H9 (cell line): ENCODE measurements at regions not wholly inside any gene's neighbourhood (a gene's known extent, or its start where the extent isn't known, plus 50 kb on each side); places are given as distances from the start of the nearest gene placed in this dataset.

Experiments used
- DNase-seq: peaks from one replicate; pipeline ENCODE4 v3.0.0-alpha.2; 2017
- H2AFZ ChIP-seq: one replicate; pipeline ENCODE4 v1.6.1; 2013; ENCODE audit warnings: mild to moderate bottlenecking, low read length, control low read depth, moderate library complexity
- H2AK5ac ChIP-seq: 2 replicates; pipeline ENCODE4 v1.6.1; 2013; ENCODE audit warnings: low read length, control low read depth, mixed read lengths; ENCODE audit not compliant: insufficient read length
- H2BK120ac ChIP-seq: one replicate; pipeline ENCODE4 v1.6.1; 2013; ENCODE audit warnings: low read depth, mild to moderate bottlenecking, low read length, control low read depth, inconsistent platforms; ENCODE audit not compliant: poor library complexity, severe bottlenecking
- H2BK12ac ChIP-seq: 2 replicates; pipeline ENCODE4 v1.6.1; 2013; ENCODE audit warnings: low read length, control low read depth, mixed read lengths, low read depth; ENCODE audit not compliant: insufficient read length
- H2BK15ac ChIP-seq: 2 replicates; pipeline ENCODE4 v1.6.1; 2013; ENCODE audit warnings: low read depth, low read length, control low read depth
- H2BK20ac ChIP-seq: one replicate; pipeline ENCODE4 v1.6.1; 2013; ENCODE audit warnings: low read depth, mild to moderate bottlenecking, low read length, control low read depth, inconsistent platforms; ENCODE audit not compliant: poor library complexity, severe bottlenecking
- H2BK5ac ChIP-seq: 2 replicates; pipeline ENCODE4 v1.6.1; 2013; ENCODE audit warnings: low read length, control low read depth, mixed read lengths; ENCODE audit not compliant: insufficient read length
- H3K14ac ChIP-seq: 2 replicates; pipeline ENCODE4 v1.6.1; 2013; ENCODE audit warnings: low read length, control low read depth; ENCODE audit not compliant: insufficient read depth
- H3K18ac ChIP-seq: 2 replicates; pipeline ENCODE4 v1.6.1; 2013; ENCODE audit warnings: low read depth, mild to moderate bottlenecking, mixed read lengths, low read length, control low read depth; ENCODE audit not compliant: insufficient read length
- H3K23ac ChIP-seq: 2 replicates; pipeline ENCODE4 v1.6.1; 2013; ENCODE audit warnings: low read length, control low read depth, mixed read lengths, low read depth; ENCODE audit not compliant: insufficient read length
- H3K23me2 ChIP-seq: 2 replicates; pipeline ENCODE4 v1.6.1; 2013; ENCODE audit warnings: low read depth, mild to moderate bottlenecking, mixed read lengths, low read length, control low read depth; ENCODE audit not compliant: insufficient read length, poor library complexity, severe bottlenecking
- H3K27ac ChIP-seq: 2 replicates; pipeline ENCODE4 v1.5.1; 2013; ENCODE audit warnings: low read length, control low read depth, mixed read lengths, low read depth; ENCODE audit not compliant: insufficient read length
- H3K27me3 ChIP-seq: 2 replicates; pipeline ENCODE4 v1.6.1; 2013; ENCODE audit warnings: low read length, control low read depth, inconsistent platforms; ENCODE audit not compliant: insufficient read depth
- H3K4ac ChIP-seq: 2 replicates; pipeline ENCODE4 v1.6.1; 2013; ENCODE audit warnings: low read depth, mild to moderate bottlenecking, control low read depth, inconsistent platforms, low read length, moderate library complexity
- H3K4me1 ChIP-seq: 2 replicates; pipeline ENCODE4 v1.6.1; 2013; ENCODE audit warnings: low read length, control low read depth, inconsistent platforms; ENCODE audit not compliant: insufficient read depth
- H3K4me2 ChIP-seq: 2 replicates; pipeline ENCODE4 v1.6.1; 2013; ENCODE audit warnings: low read length, control low read depth, mixed read lengths; ENCODE audit not compliant: insufficient read length, insufficient read depth
- H3K56ac ChIP-seq: 2 replicates; pipeline ENCODE4 v1.6.1; 2013; ENCODE audit warnings: low read depth, mild to moderate bottlenecking, mixed read lengths, low read length, control low read depth; ENCODE audit not compliant: insufficient read length
- H3K79me1 ChIP-seq: 2 replicates; pipeline ENCODE4 v1.6.1; 2013; ENCODE audit warnings: low read depth, mild to moderate bottlenecking, moderate library complexity, low read length, control low read depth, inconsistent platforms; ENCODE audit not compliant: insufficient read depth, poor library complexity, severe bottlenecking
- H3K79me2 ChIP-seq: 2 replicates; pipeline ENCODE4 v1.6.1; 2013; ENCODE audit warnings: low read length, control low read depth, inconsistent platforms; ENCODE audit not compliant: insufficient read depth
- H3K9ac ChIP-seq: 2 replicates; pipeline ENCODE4 v1.6.1; 2013; ENCODE audit warnings: low read length, control low read depth, mixed read lengths; ENCODE audit not compliant: insufficient read length; ENCODE audit errors: extremely low read depth
- H3K9me3 ChIP-seq: one replicate; pipeline ENCODE4 v1.6.1; 2013; ENCODE audit warnings: low read depth, low read length, inconsistent platforms; ENCODE audit not compliant: control insufficient read depth
- H3T11ph ChIP-seq: one replicate; pipeline ENCODE4 v1.6.1; 2013; ENCODE audit warnings: mild to moderate bottlenecking, low read length, control low read depth, inconsistent platforms
- H4K20me1 ChIP-seq: one replicate; pipeline ENCODE4 v1.6.1; 2013; ENCODE audit not compliant: control insufficient read depth, insufficient read length, insufficient read depth
- H4K5ac ChIP-seq: 2 replicates; pipeline ENCODE4 v1.6.1; 2013; ENCODE audit warnings: low read depth, mild to moderate bottlenecking, mixed read lengths, low read length, control low read depth; ENCODE audit not compliant: insufficient read length
- H4K8ac ChIP-seq: replicated peaks from 2 replicates; pipeline ENCODE4 v1.6.1; 2013; ENCODE audit warnings: low read length, control low read depth, mixed read lengths, low read depth; ENCODE audit not compliant: insufficient read length
- H4K91ac ChIP-seq: 2 replicates; pipeline ENCODE4 v1.6.1; 2013; ENCODE audit warnings: low read depth, mild to moderate bottlenecking, moderate library complexity, mixed read lengths, low read length, control low read depth; ENCODE audit not compliant: insufficient read length
- H3K27ac Mint-ChIP-seq, 3 experiments: 2 replicates in 2 of 3; 3 replicates in 1 of 3; pipeline ENCODE4 v1.8.0; 2020 to 2021; ENCODE audit warnings: mixed read lengths in 3 of 3, mild to moderate bottlenecking in 1 of 3, moderate library complexity in 1 of 3
- H3K27me3 Mint-ChIP-seq: 2 replicates; pipeline ENCODE4 v1.8.0; 2021; ENCODE audit warnings: low read depth, mild to moderate bottlenecking, moderate library complexity, mixed read lengths
- H3K36me3 Mint-ChIP-seq, 3 experiments: 2 replicates in 2 of 3; 3 replicates in 1 of 3; pipeline ENCODE4 v1.8.0; 2020 to 2021; ENCODE audit warnings: low read depth in 3 of 3, mixed read lengths in 3 of 3; ENCODE audit not compliant: insufficient read depth in 1 of 3
- H3K4me1 Mint-ChIP-seq, 2 experiments: 2 replicates each; pipeline ENCODE4 v1.8.0; 2020; ENCODE audit warnings: mixed read lengths in 2 of 2
- H3K4me3 Mint-ChIP-seq, 2 experiments: 2 replicates in 1 of 2; 3 replicates in 1 of 2; pipeline ENCODE4 v1.8.0; 2020 to 2021; ENCODE audit warnings: mild to moderate bottlenecking in 2 of 2, mixed read lengths in 2 of 2, moderate library complexity in 1 of 2
- H3K9me3 Mint-ChIP-seq, 2 experiments: 2 replicates in 1 of 2; 3 replicates in 1 of 2; pipeline ENCODE4 v1.8.0; 2020; ENCODE audit warnings: mild to moderate bottlenecking in 2 of 2, mixed read lengths in 2 of 2, moderate library complexity in 1 of 2
- CTCF ChIP-seq: fragments of 200-600 bp; sonication (generic); conservative IDR thresholded peaks from 3 replicates; pipeline ENCODE4 v1.8.0; 2021; ENCODE audit warnings: antibody characterized with exemption, mild to moderate bottlenecking

GRCh38 chr4:127006446-127006877, 626.3 kb upstream of the INTU start:
- no peak overlapping the region for H2BK20ac ChIP-seq
- H3K4me2 ChIP-seq = no peak overlapping the region
- H3K14ac ChIP-seq = no peak overlapping the region
- H3K9me3 ChIP-seq = no peaks in the 10 kb centered on the region
- no peak overlapping the region for H2AK5ac ChIP-seq
- no peaks in the 10 kb centered on the region for H4K20me1 ChIP-seq
- H3T11ph ChIP-seq = no peak overlapping the region
- Mint-ChIP-seq H3K4me1 (peaks cover 0 to 7% of the 10 kb centered on the region in 2 experiments; a peak in 1 of 4 replicates), H3K9me3 (no peaks in the 10 kb centered on the region), H3K4me3 (no peak overlapping the region), H3K36me3 (no peaks in the 10 kb centered on the region), H3K27ac (no peak overlapping the region), H3K27me3 (no peaks in the 10 kb centered on the region)
- no peaks in the 10 kb centered on the region for H3K23me2 ChIP-seq
- H3K23ac ChIP-seq = no peak overlapping the region
- no peak overlapping the region for H2BK120ac ChIP-seq
- no peak overlapping the region for H3K27ac ChIP-seq
- no peak overlapping the region for H4K8ac ChIP-seq
- H3K18ac ChIP-seq = no peak overlapping the region
- no peaks in the 10 kb centered on the region for H3K27me3 ChIP-seq
- no peak overlapping the region for H2AFZ ChIP-seq
- H2BK15ac ChIP-seq = no peak overlapping the region
- H4K91ac ChIP-seq = no peak overlapping the region
- no peak overlapping the region for H3K9ac ChIP-seq
- no peak overlapping the region for H4K5ac ChIP-seq
- no peaks in the 10 kb centered on the region for H3K79me1 ChIP-seq
- no peak for DNase-seq
- no peak overlapping the region for H3K56ac ChIP-seq
- no peaks in the 10 kb centered on the region for H3K4me1 ChIP-seq
- no peak overlapping the region for H2BK5ac ChIP-seq
- TF ChIP-seq CTCF = no peak
- H3K4ac ChIP-seq = no peak overlapping the region
- H2BK12ac ChIP-seq = no peak overlapping the region
- H3K79me2 ChIP-seq = no peaks in the 10 kb centered on the region
